ENCODE measurements at regions not wholly inside any gene's neighbourhood (a gene's known extent, or its start where the extent isn't known, plus 50 kb on each side); places are given as distances from the start of the nearest gene placed in this dataset.

- intact Hi-C loops (cut with micrococcal nuclease), result no loop called here
- ChIA-PET CTCF (no interaction called here), POLR2A (no interaction called here)
- Mint-ChIP-seq H3K4me1 (ENCODE audit: low read depth) (peaks cover 6% of the 10 kb centered on the region), H3K27ac (no peak overlapping the region), H3K4me3 (no peak overlapping the region), H3K9me3 (no peaks in the 10 kb centered on the region), H3K36me3 (ENCODE audit: low read depth) (no peaks in the 10 kb centered on the region), H3K27me3 (no peaks in the 10 kb centered on the region)
- DNase-seq (no peak), ATAC-seq (no peak)
- no peak for TF ChIP-seq CTCF (IDR thresholded peaks at IDR 0.05)
Measured at GRCh38 chr3:18902081-18902793, 246.1 kb upstream of the KCNH8 start.

DNA sequence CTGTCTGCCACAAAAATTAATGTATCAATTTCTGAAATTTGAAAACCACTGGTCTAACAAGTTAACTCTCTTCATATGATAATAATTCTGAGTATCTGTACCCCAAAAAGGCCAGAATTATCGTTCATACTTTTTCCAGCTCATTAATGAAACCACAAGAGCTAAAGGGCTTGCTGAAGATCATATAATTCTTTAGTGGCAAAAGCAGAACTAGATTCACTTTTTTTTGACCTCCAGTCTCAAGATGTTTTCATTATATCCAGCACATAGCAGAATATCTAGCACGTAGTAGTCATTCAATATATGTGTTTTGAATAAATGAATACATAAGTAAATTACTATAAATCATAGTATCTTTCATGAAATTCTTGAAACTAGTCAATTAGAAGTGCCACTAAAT, 246.7 kb upstream of the KCNH8 start:
- H3K4me1 Mint-ChIP-seq (ENCODE audit: low read depth), result peaks cover 6% of the 10 kb centered on the region
- ChIA-PET POLR2A (no interaction called here), CTCF (interaction anchor here (0.6 kb wide), 1 partner anchor 8 kb away, joined by 3 read pairs; no protein-coding TSS in a partner anchor)
- no peaks in the 10 kb centered on the region for H3K9me3 Mint-ChIP-seq
- H3K4me3 Mint-ChIP-seq, result no peak overlapping the region
- intact Hi-C loops (cut with micrococcal nuclease), result no loop called here
- DNase-seq (no peak), ATAC-seq (no peak)
- no peaks in the 10 kb centered on the region for H3K36me3 Mint-ChIP-seq (ENCODE audit: low read depth)
- no peak overlapping the region for H3K27ac Mint-ChIP-seq
- H3K27me3 Mint-ChIP-seq, result no peaks in the 10 kb centered on the region
- no peak for TF ChIP-seq CTCF (IDR thresholded peaks at IDR 0.05)

- no peak overlapping the region for H3K27ac Mint-ChIP-seq
- no peaks in the 10 kb centered on the region for H3K36me3 Mint-ChIP-seq (ENCODE audit: low read depth)
- no peak overlapping the region for H3K4me3 Mint-ChIP-seq
- TF ChIP-seq CTCF (IDR thresholded peaks at IDR 0.05), result no peak
- ATAC-seq (no peak), DNase-seq (no peak)
- CTCF ChIA-PET, result interaction anchor here (0.6 kb wide), 1 partner anchor 9 kb away, joined by 3 read pairs; no protein-coding TSS in a partner anchor
- intact Hi-C loops (cut with micrococcal nuclease), result no loop called here
- H3K9me3 Mint-ChIP-seq, result no peaks in the 10 kb centered on the region
- POLR2A ChIA-PET, result no interaction called here
- H3K27me3 Mint-ChIP-seq, result no peaks in the 10 kb centered on the region
- H3K4me1 Mint-ChIP-seq (ENCODE audit: low read depth), result peaks cover 6% of the 10 kb centered on the region
Measured at GRCh38 chr3:18900994-18901393, 247.3 kb upstream of the KCNH8 start.

DNA sequence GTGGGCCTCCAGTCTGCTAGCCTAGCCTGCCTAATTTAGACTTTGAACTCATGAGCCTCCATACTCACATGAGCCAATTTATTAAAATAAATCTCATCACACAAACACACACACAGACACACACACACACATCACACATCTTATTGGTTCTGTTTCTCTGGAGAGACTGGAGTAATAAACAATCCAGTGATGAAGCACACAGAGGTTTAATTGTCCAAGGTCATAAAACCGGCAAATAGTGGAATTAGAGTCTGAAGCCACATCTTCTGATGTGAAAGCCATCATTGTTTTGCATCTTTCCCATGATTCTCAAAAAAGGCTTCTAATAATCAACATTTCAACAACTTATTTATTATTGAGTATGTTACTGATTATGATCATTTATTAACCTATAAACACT, 249.4 kb upstream of the KCNH8 start:
- ATAC-seq (no peak), DNase-seq (no peak)
- CTCF ChIA-PET, result no interaction called here
- Mint-ChIP-seq H3K36me3 (ENCODE audit: low read depth) (no peaks in the 10 kb centered on the region), H3K4me3 (no peak overlapping the region), H3K9me3 (no peaks in the 10 kb centered on the region), H3K4me1 (ENCODE audit: low read depth) (peaks cover 6% of the 10 kb centered on the region), H3K27ac (no peak overlapping the region), H3K27me3 (no peaks in the 10 kb centered on the region)
- intact Hi-C loops (cut with micrococcal nuclease), result no loop called here
- POLR2A ChIA-PET, result no interaction called here
- no peak for TF ChIP-seq CTCF (IDR thresholded peaks at IDR 0.05)

- Mint-ChIP-seq H3K36me3 (ENCODE audit: low read depth) (no peaks in the 10 kb centered on the region), H3K9me3 (no peaks in the 10 kb centered on the region), H3K4me3 (no peak overlapping the region), H3K27ac (no peak overlapping the region), H3K4me1 (ENCODE audit: low read depth) (peaks cover 17% of the 10 kb centered on the region), H3K27me3 (peaks cover 11% of the 10 kb centered on the region)
- POLR2A ChIA-PET, result no interaction called here
- ATAC-seq, result no peak
- no peak for TF ChIP-seq CTCF (IDR thresholded peaks at IDR 0.05)
- DNase-seq, result no peak
- intact Hi-C loops (cut with micrococcal nuclease), result no loop called here
- CTCF ChIA-PET, result no interaction called here
Measured at GRCh38 chr3:18892756-18893155, 255.6 kb upstream of the KCNH8 start.

All from activated CD8-positive, alpha-beta T cell treated with anti-CD3 and anti-CD28 coated beads for 36 hours (primary cell).